ENCODE measurements at regions not wholly inside any gene's neighbourhood (a gene's known extent, or its start where the extent isn't known, plus 50 kb on each side); places are given as distances from the start of the nearest gene placed in this dataset.
A peak's percentile ranks its signal among the peaks of the same experiment; 100 is the strongest.
"Not testable (repeated sequence)": the region's sequence is repeated elsewhere in the genome, so short reads cannot be mapped to it uniquely, and the experiment has no call there.

GRCh38 chr15:21774760-21775159, 102.8 kb downstream of the POTEB start:
- H3K4me3 ChIP-seq; DNase-seq; H3K9me3 ChIP-seq; H3K27me3 ChIP-seq (replicated peaks in 1 of 7); H3K36me3 ChIP-seq; H3K27ac ChIP-seq; intact Hi-C loops (cut with DNase I; ENCODE audit: low total_unique reads); H3K4me1 ChIP-seq: not testable (repeated sequence)
- no CpG with 5 or more reads among the region's 8 CpGs for WGBS, 5 donors

- H3K27me3 ChIP-seq (replicated peaks in 1 of 7); H3K4me1 ChIP-seq; H3K36me3 ChIP-seq; H3K9me3 ChIP-seq; intact Hi-C loops (cut with DNase I; ENCODE audit: low total_unique reads); DNase-seq; H3K4me3 ChIP-seq; H3K27ac ChIP-seq: not testable (repeated sequence)
- WGBS, 5 donors = no CpG with 5 or more reads among the region's 3 CpGs
These were observed 111.0 kb downstream of the POTEB start for GRCh38 chr15:21766524-21766923.

GRCh38 chr15:21763756-21764155, 113.8 kb downstream of the POTEB start:
- WGBS, 5 donors = 42 to 67% (median 60%) methylated on average over 2 of the region's 2 CpGs
- DNase-seq = peak; percentile 8
- H3K4me3 ChIP-seq; intact Hi-C loops (cut with DNase I; ENCODE audit: low total_unique reads); H3K4me1 ChIP-seq; H3K36me3 ChIP-seq; H3K27me3 ChIP-seq (replicated peaks in 1 of 7); H3K27ac ChIP-seq; H3K9me3 ChIP-seq: not testable (repeated sequence)

- H3K27me3 ChIP-seq (replicated peaks in 1 of 7); H3K4me1 ChIP-seq; H3K4me3 ChIP-seq; H3K36me3 ChIP-seq; intact Hi-C loops (cut with DNase I; ENCODE audit: low total_unique reads); H3K27ac ChIP-seq; H3K9me3 ChIP-seq: not testable (repeated sequence)
- WGBS, 5 donors = 26 to 49% (median 46%) methylated on average over 2 to 3 of the region's 8 CpGs
- DNase-seq = peak; percentile 8
These were observed 117.1 kb downstream of the POTEB start for GRCh38 chr15:21760250-21761023.

GRCh38 chr15:21759401-21760165, 118.0 kb downstream of the POTEB start:
- H3K9me3 ChIP-seq; H3K4me3 ChIP-seq; H3K4me1 ChIP-seq; H3K36me3 ChIP-seq; DNase-seq; intact Hi-C loops (cut with DNase I; ENCODE audit: low total_unique reads); H3K27ac ChIP-seq; H3K27me3 ChIP-seq (replicated peaks in 1 of 7): not testable (repeated sequence)
- 67 to 75% methylated on average over 1 of the region's 4 CpGs; no CpG with 5 or more reads in 3 of the 5 donors for WGBS, 5 donors

- H3K9me3 ChIP-seq; H3K36me3 ChIP-seq; DNase-seq; H3K4me3 ChIP-seq; H3K27me3 ChIP-seq (replicated peaks in 1 of 7); H3K4me1 ChIP-seq; H3K27ac ChIP-seq; intact Hi-C loops (cut with DNase I; ENCODE audit: low total_unique reads): not testable (repeated sequence)
- no CpG with 5 or more reads among the region's 2 CpGs for WGBS, 5 donors
These were observed 123.7 kb downstream of the POTEB start for GRCh38 chr15:21753838-21754237.

- H3K4me3 ChIP-seq; H3K4me1 ChIP-seq; intact Hi-C loops (cut with DNase I; ENCODE audit: low total_unique reads); H3K27me3 ChIP-seq (replicated peaks in 1 of 7); DNase-seq; H3K27ac ChIP-seq; H3K9me3 ChIP-seq; H3K36me3 ChIP-seq: not testable (repeated sequence)
- WGBS, 5 donors = 65 to 87% (median 75%) methylated on average over 1 to 4 of the region's 9 CpGs; no CpG with 5 or more reads in 1 of the 5 donors
These were observed 125.2 kb downstream of the POTEB start for GRCh38 chr15:21752124-21752957.

GRCh38 chr15:21749173-21749572, 128.4 kb downstream of the POTEB start:
- H3K27me3 ChIP-seq (replicated peaks in 1 of 7); H3K4me1 ChIP-seq; H3K9me3 ChIP-seq; H3K27ac ChIP-seq; DNase-seq; H3K36me3 ChIP-seq; intact Hi-C loops (cut with DNase I; ENCODE audit: low total_unique reads); H3K4me3 ChIP-seq: not testable (repeated sequence)
- WGBS, 5 donors = 40 to 60% (median 50%) methylated on average over 2 to 3 of the region's 5 CpGs

- H3K9me3 ChIP-seq; H3K4me1 ChIP-seq; H3K27ac ChIP-seq; DNase-seq; intact Hi-C loops (cut with DNase I; ENCODE audit: low total_unique reads); H3K36me3 ChIP-seq; H3K27me3 ChIP-seq (replicated peaks in 1 of 7); H3K4me3 ChIP-seq: not testable (repeated sequence)
- 79 to 91% (median 83%) methylated on average over 4 of the region's 8 CpGs for WGBS, 5 donors
These were observed 133.2 kb downstream of the POTEB start for GRCh38 chr15:21744245-21744915.

GRCh38 chr15:21742067-21742466, 135.5 kb downstream of the POTEB start:
- H3K4me1 ChIP-seq; H3K9me3 ChIP-seq; DNase-seq; H3K36me3 ChIP-seq; H3K27me3 ChIP-seq (replicated peaks in 1 of 7); intact Hi-C loops (cut with DNase I; ENCODE audit: low total_unique reads); H3K27ac ChIP-seq; H3K4me3 ChIP-seq: not testable (repeated sequence)
- WGBS, 5 donors = 78 to 97% (median 97%) methylated on average over 6 to 9 of the region's 16 CpGs; no CpG with 5 or more reads in 2 of the 5 donors
